Transverse colon (tissue), 4 donors: ENCODE measurements at regions not wholly inside any gene's neighbourhood (a gene's known extent, or its start where the extent isn't known, plus 50 kb on each side); places are given as distances from the start of the nearest gene placed in this dataset.

ENCODE experiments used
- DNase-seq: peaks from one replicate; pipeline ENCODE4 v3.0.0-alpha.2; 2019
- H3K27ac ChIP-seq, 4 donors: fragments of 200-600 bp; sonication (generic); 2 replicates each; pipeline ENCODE4 v1.5.1; 2016 to 2018; ENCODE audit warnings: inconsistent platforms in 4 of 4
- H3K27me3 ChIP-seq: fragments of 200-600 bp; sonication (generic); 2 replicates; pipeline ENCODE4 v1.5.1; 2017; ENCODE audit warnings: inconsistent platforms
- H3K36me3 ChIP-seq, 4 donors: fragments of 200-600 bp; sonication (generic); 2 replicates each; pipeline ENCODE4 v1.5.1; 2017 to 2019; ENCODE audit warnings: inconsistent platforms in 4 of 4
- H3K4me1 ChIP-seq, 4 donors: fragments of 200-600 bp; sonication (generic); 2 replicates each; pipeline ENCODE4 v1.5.1; 2017 to 2020; ENCODE audit warnings: inconsistent platforms in 4 of 4
- H3K4me3 ChIP-seq, 4 donors: fragments of 200-600 bp; sonication (generic); 1 replicate in 1 of 4; 2 replicates in 3 of 4; pipeline versions ENCODE4 v1.5.1 to v1.6.1; 2017 to 2019; ENCODE audit warnings: inconsistent platforms in 4 of 4
- H3K9me3 ChIP-seq, 2 donors: fragments of 200-600 bp; sonication (generic); 2 replicates each; pipeline ENCODE4 v1.5.1; 2017 to 2019; ENCODE audit warnings: inconsistent platforms in 2 of 2
- EP300 ChIP-seq: sonication (generic); formaldehyde crosslinking; IDR thresholded peaks from one replicate; pipeline ENCODE4 v1.6.1; 2017; ENCODE audit warnings: antibody characterized with exemption, low read depth
- POLR2A ChIP-seq: fragments of 450-650 bp; IDR thresholded peaks from one replicate; pipeline ENCODE4 v1.6.1; 2016; ENCODE audit warnings: antibody characterized with exemption, mild to moderate bottlenecking, moderate library complexity
- POLR2AphosphoS5 ChIP-seq, 3 donors: sonication (generic); formaldehyde crosslinking; IDR thresholded peaks; one replicate each; pipeline ENCODE4 v1.6.1; 2016; ENCODE audit warnings: antibody characterized with exemption in 3 of 3
- WGBS, 2 donors: methylation state at CpG; one replicate each; pipeline ENCODE4 v1.1.5; 2018; ENCODE audit warnings: low coverage in 1 of 2; 5-methylcytosine and 5-hydroxymethylcytosine counted together
- in situ Hi-C, 4 donors: fragments of 200-750 bp; cut with MboI; loops; one replicate each; pipeline versions ENCODE4 v1.15.0 to v1.15.1; 2017; ENCODE audit warnings: low sequenced_read_pairs in 3 of 4, low pct_ligation_motif_present in 1 of 4, low pct_unique_long_range_greater_than_20kb in 1 of 4
- intact Hi-C: fragments of 100-400 bp; cut with DNase I; formaldehyde crosslinking; loops from one replicate; pipeline ENCODE4 v1.15.1; 2023; ENCODE audit warnings: low total_unique reads
- TF ChIP-seq, protein P1 (sequence below), 5 experiments: fragments of 200-600 bp in 3 of 5; fragments of 450-650 bp in 2 of 5; sonication (generic) in 3 of 5; IDR thresholded peaks; 1 replicate in 2 of 5; 2 replicates in 3 of 5; pipeline ENCODE4 v1.5.1; 2016 to 2017; ENCODE audit warnings: antibody characterized with exemption in 5 of 5, inconsistent platforms in 3 of 5, mild to moderate bottlenecking in 2 of 5, moderate library complexity in 1 of 5

DNA sequence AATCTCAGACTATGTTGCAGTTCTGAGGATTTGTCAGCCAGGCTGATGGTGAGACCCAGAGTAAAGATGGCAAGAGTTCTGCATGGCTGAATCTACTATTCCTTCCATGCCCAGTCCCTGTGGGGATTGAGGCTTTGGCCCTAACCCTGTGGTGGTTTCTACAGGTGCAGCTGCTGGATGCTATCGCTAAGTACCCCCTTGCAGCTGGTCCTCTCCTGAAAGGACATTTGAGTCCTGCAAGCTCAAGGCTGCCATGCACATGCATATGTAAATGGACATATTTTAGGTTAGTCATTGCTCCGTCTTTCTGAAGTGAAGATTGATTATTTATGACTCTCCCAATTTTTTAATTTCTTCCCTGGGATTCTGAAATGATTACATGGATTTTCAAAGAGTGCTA is 1122.2 kb upstream of the CELF2 start:
- Histone ChIP-seq H3K4me1 (no peaks in the 10 kb centered on the region), H3K27me3 (no peaks in the 10 kb centered on the region), H3K27ac (no peak overlapping the region), H3K36me3 (no peaks in the 10 kb centered on the region), H3K4me3 (no peak overlapping the region), H3K9me3 (peaks cover 0 to 3% of the 10 kb centered on the region in 2 donors)
- no peak for DNase-seq
- TF ChIP-seq POLR2A: no peak
- no peak for TF ChIP-seq EP300
- TF ChIP-seq POLR2AphosphoS5 (IDR thresholded peaks at IDR 0.05): no peak
- TF ChIP-seq, protein P1, sequence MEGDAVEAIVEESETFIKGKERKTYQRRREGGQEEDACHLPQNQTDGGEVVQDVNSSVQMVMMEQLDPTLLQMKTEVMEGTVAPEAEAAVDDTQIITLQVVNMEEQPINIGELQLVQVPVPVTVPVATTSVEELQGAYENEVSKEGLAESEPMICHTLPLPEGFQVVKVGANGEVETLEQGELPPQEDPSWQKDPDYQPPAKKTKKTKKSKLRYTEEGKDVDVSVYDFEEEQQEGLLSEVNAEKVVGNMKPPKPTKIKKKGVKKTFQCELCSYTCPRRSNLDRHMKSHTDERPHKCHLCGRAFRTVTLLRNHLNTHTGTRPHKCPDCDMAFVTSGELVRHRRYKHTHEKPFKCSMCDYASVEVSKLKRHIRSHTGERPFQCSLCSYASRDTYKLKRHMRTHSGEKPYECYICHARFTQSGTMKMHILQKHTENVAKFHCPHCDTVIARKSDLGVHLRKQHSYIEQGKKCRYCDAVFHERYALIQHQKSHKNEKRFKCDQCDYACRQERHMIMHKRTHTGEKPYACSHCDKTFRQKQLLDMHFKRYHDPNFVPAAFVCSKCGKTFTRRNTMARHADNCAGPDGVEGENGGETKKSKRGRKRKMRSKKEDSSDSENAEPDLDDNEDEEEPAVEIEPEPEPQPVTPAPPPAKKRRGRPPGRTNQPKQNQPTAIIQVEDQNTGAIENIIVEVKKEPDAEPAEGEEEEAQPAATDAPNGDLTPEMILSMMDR (IDR thresholded peaks at IDR 0.05): no peak
- WGBS, 2 donors: 76 to 90% methylated on average over 2 of the region's 2 CpGs
- intact Hi-C loops: no loop called here
- in situ Hi-C loops: no loop called here

DNA sequence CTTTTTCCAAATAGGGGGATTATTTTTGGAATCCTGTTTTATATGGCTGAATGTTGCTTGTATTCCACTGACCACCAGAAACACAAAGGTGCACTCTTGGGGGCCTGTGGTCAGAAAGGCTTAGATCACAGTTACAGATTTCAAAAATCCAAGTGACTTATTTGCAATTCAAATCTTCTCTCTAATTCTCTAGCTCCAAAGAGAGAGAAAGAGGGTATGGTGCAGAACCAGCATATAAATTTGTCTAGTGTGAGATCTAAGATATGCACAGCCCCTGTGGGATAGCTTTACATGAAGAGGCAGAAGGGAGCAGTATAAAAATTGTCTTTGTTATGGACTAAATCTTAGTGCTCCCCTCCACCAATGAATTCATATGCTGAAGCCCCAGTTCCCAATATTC is 1121.7 kb upstream of the CELF2 start:
- H3K4me3 ChIP-seq: no peak overlapping the region
- TF ChIP-seq EP300: no peak
- TF ChIP-seq POLR2AphosphoS5 (IDR thresholded peaks at IDR 0.05): no peak
- no peak for TF ChIP-seq POLR2A
- TF ChIP-seq, protein P1 (IDR thresholded peaks at IDR 0.05): no peak
- no peak overlapping the region for H3K27ac ChIP-seq
- intact Hi-C loops (no loop called here), in situ Hi-C loops (no loop called here)
- no peaks in the 10 kb centered on the region for H3K4me1 ChIP-seq
- DNase-seq: no peak
- H3K9me3 ChIP-seq: peaks cover 0 to 3% of the 10 kb centered on the region in 2 donors
- no peaks in the 10 kb centered on the region for H3K36me3 ChIP-seq
- no peaks in the 10 kb centered on the region for H3K27me3 ChIP-seq

DNA sequence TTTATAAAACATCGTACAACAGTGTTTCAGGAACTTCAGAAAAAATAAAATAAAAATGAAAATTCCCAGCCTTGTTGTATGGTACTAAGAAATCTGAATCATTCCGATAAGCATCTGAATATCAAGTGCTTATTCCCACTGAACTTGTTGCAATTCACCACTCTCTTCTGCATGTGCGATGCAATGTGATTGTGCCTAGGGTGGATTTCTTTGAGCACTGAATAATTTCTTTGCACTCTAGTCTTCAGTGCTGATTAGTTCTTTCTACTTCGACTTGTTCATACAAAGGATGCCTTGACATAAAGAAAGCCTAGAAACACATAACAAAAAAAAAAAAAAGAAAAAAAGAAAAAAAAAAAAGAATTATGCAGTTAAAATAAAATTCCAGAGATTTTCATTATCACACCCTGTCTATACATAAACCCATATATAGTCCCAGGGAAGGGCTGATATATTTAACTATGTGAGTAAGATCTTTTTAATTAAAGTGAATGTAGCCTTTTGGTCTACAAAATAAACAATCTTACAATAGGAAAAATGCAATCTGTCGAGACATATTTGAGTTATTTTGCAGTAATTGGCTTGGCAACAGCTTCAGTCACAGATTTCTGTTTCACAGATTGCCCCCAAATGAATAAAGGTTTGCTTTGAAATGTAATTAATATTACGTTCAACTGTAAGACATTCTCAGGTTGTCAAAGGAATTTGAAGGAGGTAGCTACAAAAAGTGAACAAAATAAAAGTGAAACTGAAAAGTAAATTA is 1118.9 kb upstream of the CELF2 start:
- H3K9me3 ChIP-seq: no peaks in the 10 kb centered on the region
- no peaks in the 10 kb centered on the region for H3K27me3 ChIP-seq
- intact Hi-C loops (no loop called here), in situ Hi-C loops (no loop called here)
- H3K36me3 ChIP-seq: no peaks in the 10 kb centered on the region
- no peaks in the 10 kb centered on the region for H3K4me1 ChIP-seq
- no peak overlapping the region for H3K4me3 ChIP-seq
- 74% methylated on average over 4 to 6 of the region's 6 CpGs for WGBS, 2 donors
- DNase-seq: no peak
- no peak overlapping the region for H3K27ac ChIP-seq
- TF ChIP-seq POLR2AphosphoS5 (IDR thresholded peaks at IDR 0.05): no peak
- TF ChIP-seq, protein P1 (IDR thresholded peaks at IDR 0.05): no peak

DNA sequence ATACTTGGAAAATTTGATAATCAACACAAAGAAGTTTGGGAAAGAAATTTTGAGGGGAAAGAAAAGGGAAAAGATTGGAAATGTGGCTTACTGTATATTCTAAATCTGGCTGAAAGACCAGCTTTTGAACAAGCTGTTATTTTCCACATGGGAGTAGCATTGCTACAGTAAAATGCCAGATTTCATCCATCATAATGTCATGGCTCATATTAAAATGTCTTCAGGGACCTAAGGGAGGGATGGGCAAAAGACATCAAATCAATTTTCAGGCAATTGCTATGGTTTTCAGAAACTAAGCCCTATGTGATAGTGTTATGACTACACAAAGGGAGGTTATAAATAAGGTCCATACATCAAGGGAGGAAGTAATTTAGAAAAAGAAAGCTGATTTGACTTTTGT is 1116.9 kb upstream of the CELF2 start:
- TF ChIP-seq, protein P1 (IDR thresholded peaks at IDR 0.05): no peak
- no peak for TF ChIP-seq EP300
- no peak for TF ChIP-seq POLR2A
- TF ChIP-seq POLR2AphosphoS5 (IDR thresholded peaks at IDR 0.05): no peak

More for the DNA sequence above, 1116.9 kb upstream of the CELF2 start:
- H3K36me3 ChIP-seq: no peaks in the 10 kb centered on the region
- no peaks in the 10 kb centered on the region for H3K4me1 ChIP-seq
- no peak overlapping the region for H3K27ac ChIP-seq
- DNase-seq: no peak
- no peak overlapping the region for H3K4me3 ChIP-seq
- intact Hi-C loops: no loop called here
- in situ Hi-C loops: no loop called here
- no peaks in the 10 kb centered on the region for H3K9me3 ChIP-seq
- H3K27me3 ChIP-seq: no peaks in the 10 kb centered on the region
